OCI-LY3 (cell line): ENCODE measurements at regions not wholly inside any gene's neighbourhood (a gene's known extent, or its start where the extent isn't known, plus 50 kb on each side); places are given as distances from the start of the nearest gene placed in this dataset.

ENCODE experiments used
- CTCF ChIP-seq: fragments of 200-600, 300-600 bp; sonication (generic); IDR thresholded peaks from 2 replicates; pipeline ENCODE4 v1.5.1; 2014; ENCODE audit warnings: antibody characterized with exemption, low read length, low read depth
- EZH2phosphoT487 ChIP-seq: fragments of 200-600 bp; shearing (Covaris generic); IDR thresholded peaks from 2 replicates; pipeline ENCODE4 v1.6.1; 2018; ENCODE audit warnings: antibody characterized with exemption, mixed run types, low read depth

- no peak for TF ChIP-seq CTCF
- TF ChIP-seq EZH2phosphoT487: no peak
Observed at GRCh38 chr1:88350648-88351047, 333.4 kb upstream of the PKN2 start.
